IPS DF 6.9 (cell line): ENCODE measurements at regions not wholly inside any gene's neighbourhood (a gene's known extent, or its start where the extent isn't known, plus 50 kb on each side); places are given as distances from the start of the nearest gene placed in this dataset.

Experiments used
- DNase-seq: peaks from one replicate; pipeline ENCODE4 v3.0.0-alpha.2; 2013; ENCODE audit warnings: low read depth, low spot score
- H3K27ac ChIP-seq: one replicate; pipeline ENCODE4 v1.5.1; 2013; ENCODE audit warnings: low read length, control low read depth
- H3K27me3 ChIP-seq: 2 replicates; pipeline ENCODE4 v1.6.1; 2013; ENCODE audit warnings: mild to moderate bottlenecking, low read length; ENCODE audit not compliant: control insufficient read depth, insufficient read depth
- H3K36me3 ChIP-seq: 2 replicates; pipeline ENCODE4 v1.6.1; 2013; ENCODE audit warnings: low read length; ENCODE audit not compliant: control insufficient read depth, insufficient read depth
- H3K4me1 ChIP-seq: 2 replicates; pipeline ENCODE4 v1.6.1; 2013; ENCODE audit warnings: low read length; ENCODE audit not compliant: control insufficient read depth, insufficient read depth
- H3K4me3 ChIP-seq: 2 replicates; pipeline ENCODE4 v1.5.1; 2013; ENCODE audit warnings: mild to moderate bottlenecking, low read length
- H3K9me3 ChIP-seq: 2 replicates; pipeline ENCODE4 v1.6.1; 2013; ENCODE audit warnings: low read length, inconsistent platforms; ENCODE audit not compliant: control insufficient read depth, insufficient read depth
- WGBS: extraction: QIAGEN DNeasy Blood & Tissue Kit; methylation state at CpG from one replicate; pipeline ENCODE4 v1.1.7; 2013; ENCODE audit warnings: mixed read lengths, missing lambda C conversion rate; ENCODE audit not compliant: insufficient read length, insufficient coverage; 5-methylcytosine and 5-hydroxymethylcytosine counted together

DNA sequence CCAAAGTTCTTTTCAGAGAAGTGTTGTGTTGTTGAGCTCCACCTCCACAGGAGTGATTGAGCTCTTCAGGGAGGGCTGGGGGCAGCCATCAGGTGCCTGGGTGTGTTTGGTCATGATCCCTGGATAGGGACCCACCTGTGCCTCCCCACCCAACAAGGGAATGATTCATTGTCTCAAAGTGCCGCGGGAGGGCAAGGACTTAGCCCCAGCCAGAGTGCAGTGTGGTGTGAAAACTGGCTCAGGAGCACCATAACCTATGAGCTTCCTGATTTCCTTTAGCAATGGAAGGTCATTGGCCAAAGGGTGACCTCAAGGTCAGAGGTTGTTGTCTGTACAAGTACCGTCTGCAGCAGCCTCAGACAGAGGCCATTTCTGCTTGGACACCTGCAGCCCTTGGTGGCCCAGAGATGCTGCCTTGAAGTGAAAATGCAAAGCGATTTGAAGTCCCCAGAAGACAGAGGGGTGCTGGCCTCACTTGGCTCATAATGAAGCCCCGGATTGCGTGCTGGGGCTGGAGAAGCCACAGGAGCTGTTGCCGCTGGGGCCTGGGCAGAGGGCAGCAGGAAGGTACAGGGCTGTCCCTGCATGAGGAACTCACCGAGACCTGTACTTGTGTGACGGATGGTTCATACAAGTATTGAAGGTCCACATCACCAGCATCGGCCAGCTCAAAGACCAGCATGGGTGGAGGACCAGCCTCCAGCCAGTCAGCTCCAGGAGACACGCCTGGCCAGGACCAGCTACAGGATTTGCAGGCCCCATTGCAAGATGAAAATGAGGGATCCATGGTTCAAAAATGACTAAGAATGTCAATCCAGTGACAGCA is 100.6 kb upstream of the DUSP22 start:
- no peak overlapping the region for H3K27ac ChIP-seq
- WGBS: no CpG with 5 or more reads among the region's 11 CpGs
- no peaks in the 10 kb centered on the region for H3K36me3 ChIP-seq
- no peak overlapping the region for H3K4me3 ChIP-seq
- H3K9me3 ChIP-seq: no peaks in the 10 kb centered on the region
- no peak for DNase-seq
- H3K4me1 ChIP-seq: no peaks in the 10 kb centered on the region
- no peaks in the 10 kb centered on the region for H3K27me3 ChIP-seq

DNA sequence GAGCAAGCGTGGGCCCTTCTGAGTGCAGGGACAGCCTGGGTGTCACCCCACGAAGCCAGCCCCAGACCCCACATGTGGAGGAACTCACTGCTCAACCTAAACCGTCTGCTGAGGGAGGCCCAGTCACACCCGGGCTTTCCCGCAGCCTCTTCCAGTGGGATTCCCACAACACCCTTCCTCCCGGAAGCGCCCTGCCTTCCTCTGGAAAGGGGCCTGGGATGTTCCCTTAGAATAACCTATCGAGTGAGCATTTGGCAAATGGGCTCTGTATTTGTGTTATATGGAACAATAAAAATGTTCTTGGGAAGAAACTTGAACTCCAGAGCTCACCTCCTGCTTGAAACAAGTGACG is 100.0 kb upstream of the DUSP22 start:
- H3K27me3 ChIP-seq: no peaks in the 10 kb centered on the region
- H3K9me3 ChIP-seq: no peaks in the 10 kb centered on the region
- no peaks in the 10 kb centered on the region for H3K4me1 ChIP-seq
- no peak overlapping the region for H3K4me3 ChIP-seq
- WGBS: no CpG with 5 or more reads among the region's 9 CpGs
- DNase-seq: no peak
- H3K36me3 ChIP-seq: no peaks in the 10 kb centered on the region
- H3K27ac ChIP-seq: no peak overlapping the region

DNA sequence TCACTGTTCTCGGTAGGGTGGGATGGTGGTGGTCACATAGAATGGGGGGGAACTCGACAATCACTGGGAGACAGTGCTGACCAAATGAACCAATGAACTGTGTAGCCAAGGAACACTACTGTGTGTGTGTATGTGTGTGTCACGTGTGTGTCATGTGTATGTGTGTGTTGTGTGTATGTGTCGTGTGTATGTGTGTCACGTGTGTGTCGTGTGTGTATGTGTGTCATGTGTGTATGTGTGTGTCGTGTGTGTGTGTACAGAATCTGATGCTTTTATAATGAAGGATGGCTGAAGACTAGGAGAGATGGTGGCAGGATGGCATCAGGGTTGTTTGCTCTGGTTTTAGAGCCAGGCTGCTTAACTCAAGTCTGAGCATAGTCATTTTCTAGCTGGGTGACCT is 99.1 kb upstream of the DUSP22 start:
- no peaks in the 10 kb centered on the region for H3K27me3 ChIP-seq
- H3K4me3 ChIP-seq: no peak overlapping the region
- no peaks in the 10 kb centered on the region for H3K36me3 ChIP-seq
- no peaks in the 10 kb centered on the region for H3K9me3 ChIP-seq
- no peak for DNase-seq
- no peak overlapping the region for H3K27ac ChIP-seq
- WGBS: 100% methylated on average over 5 of the region's 7 CpGs
- no peaks in the 10 kb centered on the region for H3K4me1 ChIP-seq

- no peaks in the 10 kb centered on the region for H3K36me3 ChIP-seq
- no peaks in the 10 kb centered on the region for H3K9me3 ChIP-seq
- WGBS: no CpG with 5 or more reads among the region's 7 CpGs
- H3K27me3 ChIP-seq: no peaks in the 10 kb centered on the region
- DNase-seq: no peak
- no peak overlapping the region for H3K27ac ChIP-seq
- H3K4me1 ChIP-seq: no peaks in the 10 kb centered on the region
- no peak overlapping the region for H3K4me3 ChIP-seq
These were observed 98.4 kb upstream of the DUSP22 start for GRCh38 chr6:193773-194310.

- Histone ChIP-seq H3K36me3 (no peaks in the 10 kb centered on the region), H3K4me1 (no peaks in the 10 kb centered on the region), H3K27ac (no peak overlapping the region), H3K27me3 (no peaks in the 10 kb centered on the region), H3K4me3 (no peak overlapping the region), H3K9me3 (no peaks in the 10 kb centered on the region)
- DNase-seq: no peak
- no CpG with 5 or more reads among the region's 3 CpGs for WGBS
These were observed 96.4 kb upstream of the DUSP22 start for GRCh38 chr6:195861-196360.

DNA sequence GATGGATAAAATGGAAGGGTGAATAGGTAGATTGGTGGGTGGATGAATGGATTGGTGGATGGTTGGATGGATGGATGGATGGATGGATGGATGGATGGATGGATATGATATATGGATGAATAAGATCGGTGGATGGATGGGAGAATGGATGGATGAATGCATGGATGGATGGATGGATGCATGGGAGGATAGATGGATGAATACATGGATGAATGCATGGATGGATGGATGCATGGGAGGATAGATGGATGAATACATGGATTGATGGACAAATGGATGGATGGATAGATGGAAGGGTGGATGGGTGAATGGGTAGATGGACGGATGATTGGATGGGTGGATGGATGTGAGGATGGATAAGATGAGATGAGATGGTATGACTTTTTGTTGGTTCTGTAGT is 95.7 kb upstream of the DUSP22 start:
- Histone ChIP-seq H3K27ac (no peak overlapping the region), H3K4me3 (no peak overlapping the region), H3K4me1 (no peaks in the 10 kb centered on the region), H3K9me3 (no peaks in the 10 kb centered on the region), H3K27me3 (no peaks in the 10 kb centered on the region), H3K36me3 (no peaks in the 10 kb centered on the region)
- DNase-seq: no peak
- 100% methylated on average over 2 of the region's 2 CpGs for WGBS

GRCh38 chr6:203661-204060 is 88.6 kb upstream of the DUSP22 start:
- Histone ChIP-seq H3K4me3 (no peak overlapping the region), H3K27ac (no peak overlapping the region), H3K9me3 (no peaks in the 10 kb centered on the region), H3K36me3 (no peaks in the 10 kb centered on the region), H3K4me1 (no peaks in the 10 kb centered on the region), H3K27me3 (no peaks in the 10 kb centered on the region)
- no peak for DNase-seq
- no CpG with 5 or more reads among the region's 9 CpGs for WGBS

GRCh38 chr6:206264-206663 is 86.0 kb upstream of the DUSP22 start:
- Histone ChIP-seq H3K27me3 (no peaks in the 10 kb centered on the region), H3K36me3 (no peaks in the 10 kb centered on the region), H3K9me3 (no peaks in the 10 kb centered on the region), H3K4me3 (no peak overlapping the region), H3K27ac (no peak overlapping the region), H3K4me1 (no peaks in the 10 kb centered on the region)
- no CpG with 5 or more reads among the region's 12 CpGs for WGBS
- DNase-seq: no peak

- no peaks in the 10 kb centered on the region for H3K9me3 ChIP-seq
- no CpG with 5 or more reads among the region's 12 CpGs for WGBS
- H3K4me1 ChIP-seq: no peaks in the 10 kb centered on the region
- H3K27ac ChIP-seq: no peak overlapping the region
- no peak overlapping the region for H3K4me3 ChIP-seq
- no peak for DNase-seq
- H3K27me3 ChIP-seq: no peaks in the 10 kb centered on the region
- H3K36me3 ChIP-seq: no peaks in the 10 kb centered on the region
These were observed 83.9 kb upstream of the DUSP22 start for GRCh38 chr6:208364-208763.

- Histone ChIP-seq H3K27me3 (no peaks in the 10 kb centered on the region), H3K27ac (no peak overlapping the region), H3K36me3 (no peaks in the 10 kb centered on the region), H3K4me3 (no peak overlapping the region), H3K9me3 (no peaks in the 10 kb centered on the region), H3K4me1 (no peaks in the 10 kb centered on the region)
- DNase-seq: no peak
- WGBS: no CpG with 5 or more reads among the region's 7 CpGs
These were observed 83.3 kb upstream of the DUSP22 start for GRCh38 chr6:208938-209337.
